ENCODE measurements at regions not wholly inside any gene's neighbourhood (a gene's known extent, or its start where the extent isn't known, plus 50 kb on each side); places are given as distances from the start of the nearest gene placed in this dataset.
"Not testable (repeated sequence)": the region's sequence is repeated elsewhere in the genome, so short reads cannot be mapped to it uniquely, and the experiment has no call there.

DNA sequence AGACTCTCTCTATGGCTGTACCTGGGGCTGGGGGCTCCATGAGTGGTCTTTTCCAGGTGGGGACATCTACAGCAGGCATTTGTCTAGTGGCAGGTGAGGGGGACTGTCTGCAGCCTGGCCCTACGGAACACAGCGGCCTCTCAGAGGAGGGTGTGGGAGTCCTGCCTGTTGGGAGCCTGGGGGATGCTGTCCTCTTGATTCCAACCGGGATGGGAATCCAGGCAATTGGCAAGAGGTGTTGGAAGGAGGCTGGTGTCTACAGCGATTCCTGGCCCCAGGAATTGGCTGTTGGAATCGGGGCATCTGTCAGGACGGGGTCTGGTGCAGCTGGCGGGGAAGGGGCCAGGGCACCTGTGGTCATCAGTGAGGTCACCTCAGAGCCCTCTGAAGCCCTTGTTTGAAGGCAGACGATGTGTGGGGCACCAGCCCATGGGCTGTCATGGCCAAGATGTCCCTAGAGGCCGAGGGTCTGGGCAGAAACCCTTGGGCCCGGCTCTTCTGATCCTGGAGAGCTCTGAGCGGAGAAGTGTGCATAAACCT lies 386.3 kb downstream of the TMEM121 start:
- no peak for DNase-seq

DNA sequence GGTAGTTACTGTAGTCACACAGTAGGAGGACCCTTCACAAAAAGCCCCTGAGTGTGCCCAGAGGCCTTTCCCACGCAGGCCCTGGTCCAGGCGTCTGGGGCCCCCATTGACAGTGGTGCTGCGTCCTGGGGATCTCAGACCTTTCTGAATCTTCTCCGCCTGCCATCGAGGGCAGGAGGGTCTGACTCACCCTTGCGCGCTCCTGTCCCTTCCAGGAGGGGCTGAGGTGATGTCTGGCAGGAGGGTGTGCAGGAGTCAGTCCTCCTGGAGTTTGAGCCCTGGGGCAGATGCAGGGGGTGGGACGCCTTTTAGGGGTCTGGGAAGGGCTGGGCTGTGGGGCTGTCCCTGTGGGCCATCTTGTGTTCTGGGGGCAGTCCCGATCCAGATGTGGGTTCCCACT lies 386.8 kb downstream of the TMEM121 start:
- DNase-seq: no peak

DNA sequence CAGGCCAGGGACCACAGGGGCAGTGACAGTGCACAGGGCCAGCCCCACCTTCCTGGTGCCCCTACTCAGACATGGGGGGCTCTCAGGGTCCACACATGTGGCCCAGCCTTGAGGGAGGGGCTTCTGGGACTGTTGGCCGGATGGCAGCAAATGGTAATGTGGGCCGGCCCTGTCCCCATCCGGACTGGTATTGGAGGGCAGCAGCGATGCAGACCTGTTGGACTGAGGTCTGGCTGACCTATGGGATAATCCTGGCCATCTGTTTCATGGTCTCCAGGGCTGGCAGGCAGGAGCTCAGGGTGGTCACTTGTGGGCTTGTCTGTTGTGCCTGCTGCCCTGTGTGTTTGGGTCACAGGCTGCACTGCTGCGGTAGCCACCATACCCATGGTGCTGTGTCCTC lies 387.5 kb downstream of the TMEM121 start:
- DNase-seq: no peak

DNA sequence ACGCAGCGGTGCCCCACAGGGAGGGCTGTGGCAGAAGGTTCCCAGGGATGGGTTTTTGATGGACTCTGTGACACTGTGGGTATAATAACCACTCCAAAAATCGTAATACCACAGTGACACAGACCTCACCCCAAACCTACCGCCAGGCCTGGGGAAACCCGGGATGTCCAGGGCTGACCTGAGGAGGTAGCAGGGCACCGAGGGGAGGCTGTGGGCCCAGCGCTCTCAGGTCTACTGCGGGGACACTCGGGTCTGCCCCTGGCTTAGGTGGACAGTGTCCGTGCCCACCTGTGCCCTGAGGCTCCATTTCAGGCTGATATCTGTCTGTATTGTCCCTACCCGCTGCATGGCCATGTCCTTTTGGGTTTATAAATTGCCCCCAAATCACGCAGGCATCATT lies 387.9 kb downstream of the TMEM121 start:
- not testable (repeated sequence) for DNase-seq

DNA sequence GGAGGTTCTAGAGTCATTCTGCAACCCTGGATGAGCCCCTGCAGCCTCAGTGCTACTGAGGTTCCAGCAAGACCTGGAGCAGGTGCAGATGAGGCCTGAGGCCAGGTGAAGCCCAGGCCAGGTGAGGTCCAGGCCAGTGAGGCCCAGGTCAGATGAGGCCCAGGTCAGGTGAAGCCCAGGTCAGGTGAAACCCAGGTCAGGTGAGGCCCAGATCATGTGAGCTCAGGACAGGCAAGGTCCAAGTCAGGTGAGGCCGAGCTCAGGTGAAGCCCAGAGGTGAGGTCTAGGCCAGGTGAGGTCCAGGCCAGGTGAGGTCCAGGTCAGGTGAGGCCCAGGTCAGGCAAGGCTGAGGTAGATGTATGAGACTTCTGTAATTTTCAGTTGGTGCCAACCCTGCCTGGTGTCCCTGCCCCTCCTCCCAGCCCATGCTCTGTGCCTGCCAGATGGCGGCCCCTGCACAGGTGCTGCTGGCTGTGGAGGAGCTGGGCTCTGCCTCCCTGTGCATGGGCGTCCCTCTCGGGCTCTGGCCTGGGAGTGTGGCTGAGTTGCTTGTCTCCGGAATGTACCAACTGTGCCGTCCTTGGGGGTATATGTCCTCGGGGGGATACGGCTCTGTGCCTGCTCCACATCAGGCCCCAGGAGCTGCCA lies 388.5 kb downstream of the TMEM121 start:
- no peak for DNase-seq

DNA sequence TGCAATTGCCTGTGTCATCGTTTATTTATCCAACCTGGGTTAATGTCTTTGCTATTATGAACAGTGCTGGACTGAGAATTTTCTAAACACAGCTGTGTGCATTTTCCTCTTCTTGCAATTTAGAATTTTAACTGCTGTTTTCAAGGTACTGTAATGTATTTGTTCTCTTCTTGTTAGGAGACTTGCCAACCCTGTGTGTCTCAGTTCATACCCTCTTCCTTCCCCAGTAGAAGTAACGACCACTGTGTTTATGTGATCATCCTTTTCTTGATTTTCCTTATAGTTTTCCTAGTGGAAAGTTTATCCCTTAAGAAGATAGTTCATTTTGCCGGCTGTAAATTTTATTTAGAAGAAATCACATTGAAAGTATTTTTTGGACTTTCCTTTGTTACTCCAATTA lies 389.2 kb downstream of the TMEM121 start:
- DNase-seq: not testable (repeated sequence)

DNA sequence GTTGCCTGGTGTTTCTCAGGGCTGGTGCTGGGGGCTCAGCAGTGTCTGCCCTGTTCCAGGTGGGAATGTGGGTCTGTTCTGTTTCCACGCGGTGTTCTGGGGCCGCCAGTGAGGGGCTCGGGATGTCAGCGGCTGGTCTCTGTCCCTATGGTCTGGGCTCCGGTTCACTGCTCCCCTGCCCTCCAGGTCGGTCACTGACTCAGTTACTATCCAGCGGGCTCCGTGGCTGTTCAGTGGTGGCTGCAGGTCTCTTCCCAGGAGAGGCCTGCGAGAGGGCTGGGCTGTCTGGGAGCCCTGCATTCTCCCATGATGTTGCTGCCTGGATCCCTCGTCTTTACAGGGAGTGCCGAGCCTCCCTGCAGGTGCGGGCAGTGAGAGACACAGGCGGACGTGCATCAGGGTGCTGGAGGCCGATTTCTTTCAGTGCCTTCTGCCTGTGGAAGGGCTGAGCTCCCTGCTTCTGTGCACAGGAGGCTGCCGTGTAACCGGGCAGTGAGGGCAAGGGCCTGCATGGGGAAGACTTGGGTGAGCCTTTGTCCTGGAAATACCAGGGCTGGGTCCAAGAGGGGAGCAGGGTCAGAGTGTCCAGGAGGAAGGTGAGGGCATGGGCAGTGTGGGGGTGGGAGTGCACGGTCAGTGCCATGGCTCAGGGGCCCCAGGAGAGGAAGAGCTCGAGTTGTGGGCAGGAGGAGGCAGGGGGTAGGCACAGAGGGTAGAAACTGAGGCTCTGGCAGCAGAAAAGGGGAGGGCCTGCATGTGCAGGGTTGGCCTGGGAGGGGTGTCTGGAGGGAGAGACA lies 391.0 kb downstream of the TMEM121 start:
- not testable (repeated sequence) for DNase-seq

DNA sequence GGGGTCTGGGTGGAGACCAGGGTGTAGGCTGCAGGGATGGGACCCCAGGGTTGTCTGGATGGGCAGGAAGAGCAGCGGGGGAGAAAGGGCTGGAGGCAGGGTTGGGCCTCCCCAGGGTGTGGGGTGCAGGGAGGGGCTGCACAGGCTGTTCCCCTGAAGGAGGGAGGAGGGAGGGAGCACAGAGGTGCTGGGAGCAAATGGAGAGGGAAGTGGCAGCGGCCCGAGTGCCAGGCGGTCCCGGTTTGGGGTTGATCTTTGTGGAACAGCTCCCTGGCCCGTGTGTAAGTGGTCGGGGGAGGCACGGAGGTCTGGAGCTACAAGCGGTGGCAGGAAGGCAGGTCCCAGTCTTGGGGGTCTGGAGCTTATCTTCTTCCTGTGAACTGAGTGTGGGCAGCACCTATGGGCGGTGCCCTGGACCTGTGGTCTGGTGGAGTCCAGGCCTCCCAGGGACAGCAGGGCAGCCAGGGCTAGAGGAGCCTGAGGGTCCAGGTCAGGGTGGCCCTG lies 391.6 kb downstream of the TMEM121 start:
- no peak for DNase-seq

DNA sequence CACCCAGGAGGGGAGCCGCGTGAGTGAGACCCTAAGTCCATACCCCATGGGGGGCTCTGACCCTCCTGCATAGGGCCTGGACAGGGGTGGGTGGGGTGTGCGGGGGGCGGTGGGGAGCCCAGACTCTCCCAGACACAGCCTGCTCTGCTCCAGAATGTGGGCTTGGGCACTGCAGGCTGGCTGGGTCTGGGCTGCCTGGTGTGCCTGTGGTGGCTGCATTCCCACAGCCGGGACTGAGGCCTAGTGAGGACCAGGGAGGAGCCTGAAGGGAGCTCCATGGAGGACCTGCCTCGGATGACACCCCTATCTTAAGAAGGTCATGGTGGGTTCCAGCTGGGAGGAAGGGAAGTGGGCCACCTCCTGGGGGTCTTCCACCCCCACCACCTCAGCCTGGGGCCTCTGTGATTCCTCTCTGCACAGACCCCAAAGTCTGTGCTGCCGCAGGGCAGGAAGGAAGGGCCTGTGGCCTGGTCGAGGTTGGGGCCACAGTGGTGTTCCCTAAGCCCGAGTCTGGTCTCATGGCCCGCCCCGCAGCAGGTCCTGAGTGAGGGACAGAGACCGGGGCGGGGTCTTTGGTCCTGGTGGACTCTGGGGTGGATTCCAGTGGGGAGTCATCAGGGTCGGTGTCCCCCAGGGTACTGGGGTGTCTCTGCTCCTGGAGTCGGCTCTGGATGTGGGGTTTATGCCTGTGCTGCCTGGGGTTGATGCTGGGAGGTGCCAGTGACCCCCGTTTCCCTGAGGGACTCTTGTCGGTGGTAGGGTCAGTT lies 392.3 kb downstream of the TMEM121 start:
- no peak for DNase-seq

DNA sequence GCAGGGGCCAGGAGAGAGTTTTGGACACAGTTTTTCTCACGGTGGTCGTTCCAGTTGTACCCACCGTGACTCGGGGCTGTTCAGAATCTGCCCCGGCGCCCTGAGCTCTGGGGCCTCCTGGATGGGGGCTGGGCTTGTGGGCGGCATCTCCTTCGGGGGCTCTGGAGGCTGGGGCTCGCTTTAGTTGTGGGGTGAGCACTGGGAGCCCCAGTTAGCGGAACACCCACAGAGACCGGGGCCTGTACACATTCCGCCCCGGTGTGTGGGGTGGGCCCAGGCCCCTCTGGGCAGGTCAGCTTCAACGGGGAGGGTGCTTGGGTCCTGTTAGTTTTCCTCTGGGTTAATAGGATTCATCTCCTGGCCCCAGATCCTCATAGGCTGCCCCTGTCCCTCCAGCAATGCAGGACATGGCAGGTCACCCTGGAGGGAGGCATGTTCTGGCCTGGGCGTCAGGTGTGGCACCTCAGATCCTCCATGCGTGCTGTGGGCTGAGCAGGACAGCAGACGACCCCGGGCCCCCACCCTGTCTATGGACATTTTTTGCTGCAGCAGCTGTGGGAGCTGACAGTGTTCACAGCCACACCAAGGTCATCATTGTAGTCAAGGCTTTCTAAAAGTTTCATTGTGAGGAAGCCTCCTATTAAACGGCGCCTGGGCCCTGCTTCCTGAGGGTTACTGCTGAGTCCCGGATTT lies 393.2 kb downstream of the TMEM121 start:
- no peak for DNase-seq

DNA sequence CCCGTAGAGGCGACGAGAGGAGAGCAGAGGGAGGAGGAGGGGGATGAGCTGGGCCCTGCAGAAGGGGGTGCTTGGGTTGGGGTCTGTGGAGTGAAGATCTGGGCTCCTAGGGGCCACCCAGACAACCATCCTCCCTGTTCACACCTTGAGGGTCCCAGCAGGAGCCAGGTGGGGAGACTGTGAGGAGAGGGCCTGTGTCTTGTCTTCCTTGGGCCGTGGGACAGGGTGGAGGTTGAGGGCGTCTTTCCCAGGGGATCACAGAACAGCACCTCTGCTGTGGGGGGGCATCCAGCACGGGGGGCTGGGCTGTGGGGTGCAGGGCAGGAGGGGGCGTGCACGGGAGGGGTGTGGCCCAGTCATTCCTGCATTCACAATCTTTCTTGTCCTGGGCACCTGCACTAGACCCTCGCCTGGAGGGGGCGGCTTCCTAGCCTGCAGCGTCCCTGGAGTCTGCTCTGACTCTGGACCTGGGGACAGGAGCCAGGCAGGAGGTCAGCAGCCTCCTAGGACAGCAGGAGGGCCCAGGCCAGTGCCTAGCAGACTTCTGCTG lies 393.8 kb downstream of the TMEM121 start:
- DNase-seq: not testable (repeated sequence)

DNA sequence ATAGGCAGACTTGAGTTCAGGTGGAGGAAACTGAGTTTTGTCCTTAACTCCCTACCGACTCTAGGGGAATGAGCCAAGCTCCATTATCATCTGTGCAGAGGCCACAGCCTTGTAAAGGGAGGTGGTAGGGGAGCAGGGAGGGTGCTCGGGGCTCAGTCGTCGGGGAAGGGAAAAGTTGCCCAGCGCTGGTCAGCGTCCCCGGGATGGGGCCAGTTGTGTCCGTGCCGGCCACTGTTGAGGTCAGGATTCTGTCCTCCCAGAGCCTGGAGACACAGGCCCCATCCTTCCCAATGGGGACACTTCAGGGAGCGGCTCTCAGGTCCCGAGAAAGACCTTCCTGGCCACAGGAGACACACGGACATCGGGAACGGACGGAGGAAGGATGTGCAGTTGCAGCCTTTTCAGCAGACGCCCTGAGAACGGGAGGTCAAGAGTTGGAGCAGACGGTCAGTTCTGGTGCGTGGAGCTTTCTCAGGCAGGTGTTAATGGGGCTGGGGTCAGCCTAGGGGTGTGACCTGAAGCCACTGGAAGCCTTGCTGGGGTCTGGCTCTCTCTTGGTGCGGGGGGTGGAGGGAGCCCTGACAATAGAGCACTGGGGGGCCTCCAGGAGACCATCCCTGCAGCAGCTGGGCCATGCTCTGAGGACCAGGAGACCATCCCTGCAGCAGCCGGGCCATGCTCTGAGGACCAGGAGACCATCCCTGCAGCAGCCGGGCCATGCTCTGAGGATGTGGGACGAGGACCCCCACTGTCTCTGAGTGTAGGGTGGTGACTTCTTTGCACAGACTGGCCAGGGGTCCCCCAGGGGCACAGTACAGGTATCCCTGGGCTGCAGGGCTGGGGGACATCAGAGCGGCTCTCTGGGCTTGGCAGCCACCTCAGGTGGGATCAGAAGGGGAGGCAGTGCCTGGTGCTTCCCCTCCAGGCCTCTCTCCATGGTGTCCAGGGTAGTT lies 394.7 kb downstream of the TMEM121 start:
- DNase-seq: not testable (repeated sequence)

DNA sequence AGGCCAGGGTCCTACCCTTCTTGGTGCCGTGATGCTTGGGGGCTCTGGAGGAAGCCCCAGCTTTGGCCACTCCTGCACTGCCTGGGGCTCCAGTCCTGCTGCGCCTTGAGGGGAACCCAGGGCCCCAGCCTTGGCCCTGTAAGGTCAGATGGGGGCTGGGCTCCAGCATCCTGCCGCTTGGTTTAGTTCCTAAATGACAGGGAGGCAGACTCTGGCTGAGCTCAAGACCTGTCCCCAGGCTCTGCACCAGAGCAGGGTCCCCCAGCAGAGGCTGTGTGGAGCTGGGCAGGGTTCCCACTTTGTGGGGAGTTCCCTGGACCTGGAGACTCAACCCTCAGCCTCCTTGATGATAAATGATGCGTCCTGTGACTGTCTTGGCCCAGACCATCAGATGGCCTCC lies 395.4 kb downstream of the TMEM121 start:
- not testable (repeated sequence) for DNase-seq

DNA sequence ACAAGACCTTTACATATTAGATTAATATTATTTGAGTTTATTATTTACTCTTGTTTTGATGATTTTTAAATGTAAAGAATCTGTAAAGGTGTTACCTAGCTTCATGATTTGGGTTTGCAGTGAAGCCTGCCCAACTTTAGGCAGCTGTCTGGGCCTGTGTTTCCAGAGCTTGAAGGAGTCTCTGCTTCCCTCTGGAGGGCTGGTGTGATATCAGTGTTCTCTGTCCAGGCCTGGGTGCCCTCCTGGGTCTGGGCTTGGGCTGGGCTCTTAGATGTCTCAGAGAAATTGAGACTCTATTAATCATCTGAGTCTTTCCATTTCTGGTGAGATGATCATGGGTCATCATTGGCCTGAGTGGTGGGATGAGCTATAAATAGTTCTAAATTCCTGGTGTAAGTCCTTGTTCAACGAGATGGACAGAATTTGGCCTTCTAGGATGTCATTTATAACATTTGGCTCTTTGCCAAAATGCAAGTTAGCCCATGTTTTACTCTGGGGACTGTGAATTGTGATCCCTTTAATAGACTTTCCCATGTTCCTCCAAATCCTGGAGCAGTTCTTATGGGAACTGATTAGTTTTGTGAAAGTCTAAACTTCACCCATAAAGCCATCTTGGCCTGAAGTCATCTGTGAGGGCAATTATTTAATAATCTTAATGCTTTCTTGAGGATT lies 397.3 kb downstream of the TMEM121 start:
- DNase-seq: not testable (repeated sequence)

DNA sequence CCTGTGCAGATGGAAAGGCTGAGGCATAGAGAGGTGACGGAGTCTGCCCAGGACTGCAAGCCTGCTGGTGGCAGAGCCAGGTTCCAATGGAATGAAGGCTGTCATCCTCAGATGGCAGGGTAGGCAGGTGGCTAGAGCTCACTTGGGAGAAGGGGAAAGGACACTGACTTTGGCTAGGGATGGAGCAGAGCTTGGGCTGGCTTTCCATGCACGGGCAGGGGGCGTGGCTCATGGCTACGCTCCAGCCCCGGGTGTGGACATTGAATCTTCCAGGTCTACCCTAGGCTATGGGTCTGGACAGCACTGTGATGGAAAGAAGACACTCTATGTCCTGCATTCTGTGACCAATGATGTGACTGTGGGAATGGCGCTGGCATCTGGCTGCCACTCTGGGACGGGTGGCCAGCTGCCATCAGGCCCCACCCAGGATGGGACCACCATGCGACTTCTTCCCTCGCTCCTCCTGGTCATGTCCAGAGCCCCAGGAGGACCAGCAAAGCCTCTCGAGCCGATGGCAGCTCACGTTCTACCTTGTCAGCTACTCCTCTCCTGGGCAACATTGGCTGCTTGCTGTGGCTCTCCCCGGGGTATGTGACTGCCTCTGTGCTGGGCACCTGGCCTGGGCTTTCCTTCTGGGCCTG lies 398.7 kb downstream of the TMEM121 start:
- DNase-seq: no peak

DNA sequence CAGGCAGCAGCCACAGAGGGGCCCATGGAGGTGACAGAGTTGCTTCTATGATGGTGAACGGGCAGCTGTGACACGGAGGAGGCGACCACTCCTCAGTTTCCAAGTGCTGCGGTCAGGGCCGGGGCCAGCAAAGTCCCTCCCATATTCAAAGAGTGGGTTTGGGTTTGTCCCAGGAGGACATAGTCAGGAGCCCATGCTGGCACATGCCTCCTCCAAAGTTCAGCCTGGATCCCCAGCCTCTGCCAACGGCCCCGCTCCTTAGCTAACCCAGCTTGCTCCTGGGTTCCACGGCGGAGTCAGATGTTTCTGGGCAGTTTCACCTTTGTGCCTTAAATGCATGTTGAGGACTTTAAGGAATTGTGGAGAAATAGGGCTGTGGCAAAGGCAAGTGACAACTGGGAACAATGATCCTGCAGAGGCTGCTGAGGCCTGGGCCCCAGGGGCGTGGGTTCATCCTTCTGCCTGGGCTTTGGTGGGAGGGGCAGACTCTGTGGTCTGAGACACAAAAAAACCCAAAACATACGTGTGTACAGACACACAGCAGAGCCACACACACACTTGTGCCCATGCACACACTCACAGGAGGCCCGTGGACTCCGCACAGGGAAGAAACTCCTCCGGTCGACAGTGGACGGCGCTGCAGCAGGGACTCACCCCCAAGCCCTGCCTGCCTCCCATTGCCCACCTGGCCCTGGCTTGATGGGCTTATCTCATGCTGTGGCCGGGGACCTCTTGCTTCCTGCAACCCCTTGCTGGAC lies 399.4 kb downstream of the TMEM121 start:
- DNase-seq: no peak

DNA sequence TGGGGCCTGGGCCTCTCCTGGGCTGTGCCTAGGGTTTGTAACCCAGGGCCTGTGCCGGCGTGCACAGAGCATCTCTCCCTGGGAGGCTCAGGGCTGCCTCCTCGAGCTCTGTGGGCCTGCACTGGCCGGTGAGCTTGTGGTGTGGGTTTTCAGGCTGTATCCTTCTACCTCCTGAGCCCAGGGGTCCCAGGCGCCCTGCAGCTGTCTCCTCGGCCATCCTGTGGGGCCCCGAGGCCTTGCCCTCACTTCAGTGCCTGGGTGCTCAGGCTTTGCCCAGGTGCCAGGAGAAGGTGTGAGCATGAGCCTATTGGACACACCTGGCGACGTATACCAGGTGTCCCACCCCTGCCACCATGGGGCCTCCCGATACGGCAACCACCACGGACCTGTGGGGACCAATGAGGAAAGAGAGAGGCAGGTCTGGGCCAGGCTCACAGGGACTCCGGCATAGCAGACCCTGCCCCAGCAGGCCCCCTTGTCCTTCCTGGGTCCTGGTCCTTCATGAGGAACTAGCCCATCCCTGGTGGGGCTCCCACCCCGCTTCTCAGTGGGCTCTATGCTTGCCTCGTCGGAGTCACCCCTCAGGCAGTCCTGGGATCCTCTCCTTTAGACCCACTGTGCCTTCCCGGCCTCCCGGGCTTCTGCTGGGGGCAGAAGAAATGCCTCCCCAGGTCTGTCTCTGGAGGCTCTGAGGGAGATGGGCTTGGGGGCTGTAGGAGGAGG lies 400.2 kb downstream of the TMEM121 start:
- no peak for DNase-seq
